GM19240 (cell line): ENCODE measurements at regions not wholly inside any gene's neighbourhood (a gene's known extent, or its start where the extent isn't known, plus 50 kb on each side); places are given as distances from the start of the nearest gene placed in this dataset.

Source experiments
- DNase-seq: peaks from one replicate; pipeline ENCODE4 v3.0.0; 2011; ENCODE audit warnings: low spot score; ENCODE audit not compliant: insufficient read length

GRCh38 chr4:127126718-127127117 is 506.0 kb upstream of the INTU start:
- DNase-seq, result no peak

- no peak for DNase-seq
These were observed 501.2 kb upstream of the INTU start for GRCh38 chr4:127131527-127131926.

- DNase-seq, result no peak
These were observed 498.3 kb upstream of the INTU start for GRCh38 chr4:127134490-127134889.

- no peak for DNase-seq
These were observed 494.2 kb upstream of the INTU start for GRCh38 chr4:127138586-127138985.

- no peak for DNase-seq
These were observed 492.9 kb upstream of the INTU start for GRCh38 chr4:127139788-127140286.

- DNase-seq, result no peak
These were observed 492.5 kb upstream of the INTU start for GRCh38 chr4:127140306-127140705.

GRCh38 chr4:127141856-127142255 is 490.9 kb upstream of the INTU start:
- no peak for DNase-seq

- no peak for DNase-seq
These were observed 489.1 kb upstream of the INTU start for GRCh38 chr4:127143460-127144195.

GRCh38 chr4:127145006-127145540 is 487.7 kb upstream of the INTU start:
- DNase-seq, result no peak

- no peak for DNase-seq
These were observed 484.6 kb upstream of the INTU start for GRCh38 chr4:127148165-127148564.

- no peak for DNase-seq
These were observed 483.7 kb upstream of the INTU start for GRCh38 chr4:127149086-127149485.

GRCh38 chr4:127151941-127152340 is 480.8 kb upstream of the INTU start:
- DNase-seq, result no peak

- no peak for DNase-seq
These were observed 477.6 kb upstream of the INTU start for GRCh38 chr4:127155116-127155515.

GRCh38 chr4:127155555-127155954 is 477.2 kb upstream of the INTU start:
- no peak for DNase-seq

- DNase-seq, result no peak
These were observed 470.0 kb upstream of the INTU start for GRCh38 chr4:127162741-127163140.

GRCh38 chr4:127165971-127166370 is 466.8 kb upstream of the INTU start:
- no peak for DNase-seq

GRCh38 chr4:127174201-127174600 is 458.6 kb upstream of the INTU start:
- no peak for DNase-seq

- no peak for DNase-seq
These were observed 458.1 kb upstream of the INTU start for GRCh38 chr4:127174616-127175015.

GRCh38 chr4:127179256-127180087 is 453.3 kb upstream of the INTU start:
- DNase-seq, result no peak

GRCh38 chr4:127181001-127181400 is 451.8 kb upstream of the INTU start:
- no peak for DNase-seq

- no peak for DNase-seq
These were observed 450.1 kb upstream of the INTU start for GRCh38 chr4:127182687-127183086.

GRCh38 chr4:127188847-127189246 is 443.9 kb upstream of the INTU start:
- no peak for DNase-seq
